ENCODE measurements at regions not wholly inside any gene's neighbourhood (a gene's known extent, or its start where the extent isn't known, plus 50 kb on each side); places are given as distances from the start of the nearest gene placed in this dataset.
"Not testable (repeated sequence)": the region's sequence is repeated elsewhere in the genome, so short reads cannot be mapped to it uniquely, and the experiment has no call there.

DNA sequence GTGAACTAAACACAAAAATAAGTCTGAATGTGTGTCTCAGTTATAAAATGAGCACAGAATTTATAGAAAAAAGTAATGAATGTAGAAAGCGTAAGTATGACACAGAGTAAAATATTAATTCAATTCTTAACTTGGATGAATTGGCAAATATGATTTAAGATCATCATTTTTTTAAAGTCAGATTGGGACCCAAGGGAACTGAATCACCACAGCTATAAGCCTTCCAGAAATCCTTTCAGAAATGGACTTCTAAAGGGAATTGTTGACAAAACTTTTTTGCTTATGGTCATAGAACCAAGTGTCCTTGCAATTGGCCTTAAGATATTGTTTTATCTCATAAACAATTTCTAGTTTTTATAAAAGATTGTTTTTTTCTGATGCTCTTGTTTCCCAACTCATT is 495.1 kb upstream of the DAB2 start:
- Histone ChIP-seq H3K9ac (ENCODE audit: low read length) (no peak overlapping the region), H4K20me1 (ENCODE audit: insufficient read depth, low read length) (no peaks in the 10 kb centered on the region), H3K36me3 (replicated peaks; ENCODE audit: low read depth, low read length) (no peaks in the 10 kb centered on the region), H3K79me2 (ENCODE audit: low read length) (no peaks in the 10 kb centered on the region), H3K4me1 (ENCODE audit: low read length) (no peaks in the 10 kb centered on the region), H3K27ac (ENCODE audit: low read length) (no peak overlapping the region), H3K4me3 (ENCODE audit: low read length) (no peak overlapping the region), H3K4me2 (ENCODE audit: low read length) (no peak overlapping the region), H3K9me3 (ENCODE audit: insufficient read depth, low read length) (no peaks in the 10 kb centered on the region), H2AFZ (ENCODE audit: low read depth, low read length) (no peak overlapping the region), H3K27me3 (ENCODE audit: low read depth, low read length) (no peaks in the 10 kb centered on the region)
- TF ChIP-seq CTCF (IDR thresholded peaks at IDR 0.05; ENCODE audit: low read depth, low read length) (no peak), EZH2phosphoT487 (IDR thresholded peaks at IDR 0.05; ENCODE audit: low read depth) (no peak)

- Histone ChIP-seq H4K20me1 (ENCODE audit: insufficient read depth, low read length) (no peaks in the 10 kb centered on the region), H3K4me3 (ENCODE audit: low read length) (no peak overlapping the region), H2AFZ (ENCODE audit: low read depth, low read length) (no peak overlapping the region), H3K9me3 (ENCODE audit: insufficient read depth, low read length) (no peaks in the 10 kb centered on the region), H3K36me3 (replicated peaks; ENCODE audit: low read depth, low read length) (no peaks in the 10 kb centered on the region), H3K4me2 (ENCODE audit: low read length) (no peak overlapping the region), H3K79me2 (ENCODE audit: low read length) (no peaks in the 10 kb centered on the region), H3K4me1 (ENCODE audit: low read length) (peaks cover 7% of the 10 kb centered on the region), H3K27ac (ENCODE audit: low read length) (no peak overlapping the region), H3K9ac (ENCODE audit: low read length) (no peak overlapping the region), H3K27me3 (ENCODE audit: low read depth, low read length) (no peaks in the 10 kb centered on the region)
- no peak for TF ChIP-seq CTCF (IDR thresholded peaks at IDR 0.05; ENCODE audit: low read depth, low read length)
- no peak for TF ChIP-seq EZH2phosphoT487 (IDR thresholded peaks at IDR 0.05; ENCODE audit: low read depth)
Observed at GRCh38 chr5:39912906-39913305, 488.1 kb upstream of the DAB2 start.

DNA sequence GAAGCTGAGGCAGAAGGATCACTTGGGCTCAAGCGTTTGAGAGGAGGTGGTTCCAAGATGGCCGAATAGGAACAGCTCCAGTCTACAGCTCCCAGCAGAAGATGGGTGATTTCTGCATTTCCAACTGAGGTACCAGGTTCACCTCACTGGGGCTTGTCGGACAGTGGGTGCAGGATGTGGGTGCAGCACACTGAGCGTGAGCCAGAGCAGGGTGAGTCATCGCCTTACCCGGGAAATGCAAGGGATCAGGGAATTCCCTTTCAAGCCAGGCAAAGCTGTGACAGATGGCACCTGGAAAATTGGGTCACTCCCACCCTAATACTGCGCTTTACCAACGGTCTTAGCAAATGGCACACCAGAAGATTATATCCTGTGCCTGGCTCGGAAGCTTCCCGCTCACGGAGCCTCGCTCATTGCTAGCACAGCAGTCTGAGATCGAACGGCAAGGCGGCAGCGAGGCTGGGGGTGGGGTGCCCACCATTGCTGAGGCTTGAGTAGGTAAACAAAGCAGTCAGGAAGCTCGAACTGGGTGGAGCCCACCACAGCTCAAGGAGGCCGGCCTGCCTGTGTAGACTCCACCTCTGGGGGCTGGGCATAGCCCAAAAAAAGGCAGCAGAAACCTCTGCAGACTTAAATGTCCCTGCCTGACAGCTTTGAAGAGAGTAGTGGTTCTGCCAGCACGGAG is 482.6 kb upstream of the DAB2 start:
- not testable (repeated sequence) for H3K4me2 ChIP-seq (ENCODE audit: low read length); H3K79me2 ChIP-seq (ENCODE audit: low read length); H3K4me1 ChIP-seq (ENCODE audit: low read length); H2AFZ ChIP-seq (ENCODE audit: low read depth, low read length); H3K36me3 ChIP-seq (replicated peaks; ENCODE audit: low read depth, low read length); H3K9ac ChIP-seq (ENCODE audit: low read length); H3K4me3 ChIP-seq (ENCODE audit: low read length); H3K27me3 ChIP-seq (ENCODE audit: low read depth, low read length); H4K20me1 ChIP-seq (ENCODE audit: insufficient read depth, low read length); H3K27ac ChIP-seq (ENCODE audit: low read length); H3K9me3 ChIP-seq (ENCODE audit: insufficient read depth, low read length)

- Histone ChIP-seq H3K4me3 (ENCODE audit: low read length) (no peak overlapping the region), H3K4me1 (ENCODE audit: low read length) (no peaks in the 10 kb centered on the region), H3K27me3 (ENCODE audit: low read depth, low read length) (no peaks in the 10 kb centered on the region), H2AFZ (ENCODE audit: low read depth, low read length) (no peak overlapping the region), H3K36me3 (replicated peaks; ENCODE audit: low read depth, low read length) (no peaks in the 10 kb centered on the region), H3K9me3 (ENCODE audit: insufficient read depth, low read length) (no peaks in the 10 kb centered on the region), H3K79me2 (ENCODE audit: low read length) (no peaks in the 10 kb centered on the region), H3K9ac (ENCODE audit: low read length) (no peak overlapping the region), H4K20me1 (ENCODE audit: insufficient read depth, low read length) (no peaks in the 10 kb centered on the region), H3K27ac (ENCODE audit: low read length) (no peak overlapping the region), H3K4me2 (ENCODE audit: low read length) (no peak overlapping the region)
- TF ChIP-seq CTCF (IDR thresholded peaks at IDR 0.05; ENCODE audit: low read depth, low read length) (no peak), EZH2phosphoT487 (IDR thresholded peaks at IDR 0.05; ENCODE audit: low read depth) (no peak)
Observed at GRCh38 chr5:39906146-39906545, 481.4 kb upstream of the DAB2 start.

Data from OCI-LY3 (cell line).